GM12873 (cell line): ENCODE measurements at regions not wholly inside any gene's neighbourhood (a gene's known extent, or its start where the extent isn't known, plus 50 kb on each side); places are given as distances from the start of the nearest gene placed in this dataset.

Experiments used
- TF ChIP-seq, protein P1 (sequence below): IDR thresholded peaks from 2 replicates; pipeline ENCODE4 v1.5.1; 2012; ENCODE audit warnings: low read depth, mild to moderate bottlenecking, moderate library complexity, low read length, control low read depth; ENCODE audit not compliant: insufficient read depth; ENCODE audit errors: missing control alignments

DNA sequence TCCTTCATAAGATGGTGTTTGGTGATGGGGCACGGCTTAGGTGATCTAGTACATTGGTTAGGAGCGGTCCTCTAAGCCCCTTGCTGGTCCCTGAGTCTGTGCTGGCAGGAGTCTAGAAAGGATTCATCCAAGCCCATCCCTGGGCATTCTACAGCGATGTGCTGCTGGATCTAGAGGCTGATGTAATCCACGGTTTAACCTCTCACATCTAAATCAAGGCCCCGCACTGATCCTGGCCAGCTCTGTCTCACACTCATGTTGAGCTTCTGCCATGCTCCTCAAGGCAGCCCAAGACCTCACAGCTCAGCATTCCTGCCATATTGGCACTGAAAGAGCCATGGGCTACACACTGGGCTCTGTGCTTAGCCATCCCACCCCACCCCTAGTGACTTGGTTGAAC is 664.8 kb downstream of the STK39 start:
- TF ChIP-seq, protein P1, sequence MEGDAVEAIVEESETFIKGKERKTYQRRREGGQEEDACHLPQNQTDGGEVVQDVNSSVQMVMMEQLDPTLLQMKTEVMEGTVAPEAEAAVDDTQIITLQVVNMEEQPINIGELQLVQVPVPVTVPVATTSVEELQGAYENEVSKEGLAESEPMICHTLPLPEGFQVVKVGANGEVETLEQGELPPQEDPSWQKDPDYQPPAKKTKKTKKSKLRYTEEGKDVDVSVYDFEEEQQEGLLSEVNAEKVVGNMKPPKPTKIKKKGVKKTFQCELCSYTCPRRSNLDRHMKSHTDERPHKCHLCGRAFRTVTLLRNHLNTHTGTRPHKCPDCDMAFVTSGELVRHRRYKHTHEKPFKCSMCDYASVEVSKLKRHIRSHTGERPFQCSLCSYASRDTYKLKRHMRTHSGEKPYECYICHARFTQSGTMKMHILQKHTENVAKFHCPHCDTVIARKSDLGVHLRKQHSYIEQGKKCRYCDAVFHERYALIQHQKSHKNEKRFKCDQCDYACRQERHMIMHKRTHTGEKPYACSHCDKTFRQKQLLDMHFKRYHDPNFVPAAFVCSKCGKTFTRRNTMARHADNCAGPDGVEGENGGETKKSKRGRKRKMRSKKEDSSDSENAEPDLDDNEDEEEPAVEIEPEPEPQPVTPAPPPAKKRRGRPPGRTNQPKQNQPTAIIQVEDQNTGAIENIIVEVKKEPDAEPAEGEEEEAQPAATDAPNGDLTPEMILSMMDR = no peak

DNA sequence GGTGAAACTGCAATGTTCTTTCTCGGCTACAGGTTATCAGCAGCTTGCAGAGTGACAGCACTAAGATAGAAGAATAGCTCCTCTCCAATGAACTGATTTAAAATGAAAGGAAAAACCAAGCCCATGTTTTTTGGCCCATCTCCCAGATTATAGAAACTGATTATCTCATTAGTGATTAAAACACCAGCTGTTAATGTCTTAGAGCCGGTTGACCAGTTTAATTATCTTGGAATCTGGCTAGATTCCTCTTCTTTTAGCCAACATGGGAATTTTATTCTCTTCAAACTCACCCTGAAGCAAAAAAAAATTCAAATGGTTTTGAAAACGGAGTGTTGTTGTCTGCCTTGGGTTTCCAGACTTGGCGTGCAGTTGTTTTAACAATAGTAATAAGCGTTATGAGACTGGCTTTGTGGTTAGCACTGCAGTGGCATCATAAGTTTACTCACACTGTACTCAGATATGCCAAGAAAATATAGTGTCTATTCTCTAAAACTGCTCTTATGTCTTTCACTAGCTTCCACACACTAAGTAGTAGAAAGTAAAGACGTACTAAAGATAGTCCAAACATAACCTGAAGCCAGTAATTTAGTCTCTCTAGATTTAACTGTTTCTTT is 665.3 kb downstream of the STK39 start:
- TF ChIP-seq, protein P1 = no peak

GRCh38 chr2:167579826-167580225 is 667.6 kb downstream of the STK39 start:
- TF ChIP-seq, protein P1 = no peak

- TF ChIP-seq, protein P1 = no peak
Observed at GRCh38 chr2:167575276-167575675, 672.1 kb downstream of the STK39 start.

DNA sequence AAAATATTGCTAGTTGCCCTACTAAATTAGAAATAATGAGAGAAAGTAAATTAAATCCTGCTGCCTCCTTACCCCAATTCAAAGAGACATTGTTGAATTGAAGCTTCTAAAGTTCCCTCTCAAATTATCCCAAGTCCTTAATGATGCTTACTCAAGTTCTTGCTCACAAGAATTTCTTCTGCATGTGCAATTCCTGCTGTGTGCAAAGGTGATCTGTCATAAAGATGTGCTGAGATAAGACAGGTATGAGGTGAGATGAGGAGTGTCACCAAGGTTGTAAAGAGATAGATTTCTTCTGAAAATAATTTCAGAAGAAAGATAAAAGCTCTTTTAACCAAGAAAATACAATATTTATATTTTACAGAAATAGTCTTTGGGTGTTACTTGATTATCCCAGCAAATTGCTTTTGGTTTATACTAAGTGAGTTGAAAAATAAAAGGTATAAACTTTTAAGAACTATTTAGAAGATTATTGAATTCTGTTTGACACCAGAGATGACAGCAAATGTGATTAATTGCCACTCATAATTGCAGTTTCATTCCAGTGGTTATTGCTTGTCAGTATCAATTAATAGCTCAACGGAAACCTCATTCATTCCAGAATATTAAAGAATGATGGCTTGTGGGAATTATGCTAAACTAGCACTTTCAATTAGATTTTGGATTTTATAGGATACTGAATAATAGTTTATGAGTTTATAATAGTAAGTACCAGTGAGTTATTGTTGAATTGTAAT is 674.3 kb downstream of the STK39 start:
- TF ChIP-seq, protein P1 = no peak

- TF ChIP-seq, protein P1 = no peak
Observed at GRCh38 chr2:167570370-167570769, 677.0 kb downstream of the STK39 start.

GRCh38 chr2:167555098-167555720 is 666.9 kb downstream of the XIRP2 start:
- TF ChIP-seq, protein P1 = no peak
